CD14-positive monocyte (primary cell): ENCODE measurements at regions not wholly inside any gene's neighbourhood (a gene's known extent, or its start where the extent isn't known, plus 50 kb on each side); places are given as distances from the start of the nearest gene placed in this dataset.

ENCODE experiments used
- DNase-seq, 3 donors: peaks; one replicate each; pipeline ENCODE4 v3.0.0-alpha.2; 2011 to 2022
- H2AFZ ChIP-seq: 2 replicates; pipeline ENCODE4 v1.6.0; 2012; ENCODE audit warnings: mild to moderate bottlenecking, low read depth, low read length, inconsistent platforms; ENCODE audit not compliant: insufficient read depth, poor library complexity, severe bottlenecking
- H3K27ac ChIP-seq, 2 donors: 1 replicate in 1 of 2; 2 replicates in 1 of 2; pipeline ENCODE4 v1.5.1; 2012 to 2013; ENCODE audit warnings: low read length in 2 of 2, control low read depth in 1 of 2, inconsistent platforms in 1 of 2, low read depth in 1 of 2, mild to moderate bottlenecking in 1 of 2
- H3K27me3 ChIP-seq, 2 donors: one replicate each; pipeline versions ENCODE4 v1.6.0 to v1.6.1; 2011 to 2013; ENCODE audit warnings: low read length in 2 of 2; ENCODE audit not compliant: control insufficient read depth in 2 of 2, insufficient read depth in 2 of 2
- H3K36me3 ChIP-seq, 2 donors: replicated peaks in 1 of 2; 1 replicate in 1 of 2; 2 replicates in 1 of 2; pipeline versions ENCODE4 v1.5.1 to v1.6.1; 2012 to 2013; ENCODE audit warnings: low read length in 2 of 2, control low read depth in 1 of 2, inconsistent platforms in 1 of 2, mild to moderate bottlenecking in 1 of 2; ENCODE audit not compliant: insufficient read depth in 2 of 2, control insufficient read depth in 1 of 2
- H3K4me1 ChIP-seq, 2 donors: 1 replicate in 1 of 2; 2 replicates in 1 of 2; pipeline versions ENCODE4 v1.5.1 to v1.6.1; 2012 to 2013; ENCODE audit warnings: low read length in 2 of 2, control low read depth in 1 of 2, inconsistent platforms in 1 of 2, mild to moderate bottlenecking in 1 of 2, moderate library complexity in 1 of 2; ENCODE audit not compliant: insufficient read depth in 2 of 2, control insufficient read depth in 1 of 2
- H3K4me2 ChIP-seq: replicated peaks from 2 replicates; pipeline ENCODE3; 2012; ENCODE audit warnings: low read length, moderate library complexity, mild to moderate bottlenecking; ENCODE audit not compliant: poor library complexity, severe bottlenecking; ENCODE audit errors: extremely low read depth
- H3K4me3 ChIP-seq, 3 experiments: fragments of 200-600 bp in 1 of 3; sonication (generic) in 1 of 3; replicated peaks in 1 of 3; 1 replicate in 2 of 3; 2 replicates in 1 of 3; pipeline ENCODE4 v1.5.1; 2011 to 2013; ENCODE audit warnings: low read length in 3 of 3, mild to moderate bottlenecking in 3 of 3, control low read depth in 2 of 3, low read depth in 2 of 3, inconsistent platforms in 1 of 3, moderate library complexity in 1 of 3
- H3K79me2 ChIP-seq: 2 replicates; pipeline ENCODE4 v1.6.0; 2012; ENCODE audit warnings: mild to moderate bottlenecking, control low read depth, inconsistent platforms, low read length, moderate library complexity; ENCODE audit not compliant: insufficient read depth
- H3K9ac ChIP-seq: 2 replicates; pipeline ENCODE4 v1.6.0; 2017; ENCODE audit warnings: low read length, mild to moderate bottlenecking; ENCODE audit not compliant: insufficient read depth, poor library complexity, severe bottlenecking
- H3K9me3 ChIP-seq, 2 donors: replicated peaks in 1 of 2; 1 replicate in 1 of 2; 2 replicates in 1 of 2; pipeline versions ENCODE4 v1.5.1 to v1.6.1; 2012 to 2013; ENCODE audit warnings: low read length in 2 of 2, control low read depth in 1 of 2; ENCODE audit not compliant: control insufficient read depth in 1 of 2, insufficient read depth in 1 of 2
- H4K20me1 ChIP-seq: 2 replicates; pipeline ENCODE4 v1.6.0; 2012; ENCODE audit warnings: mild to moderate bottlenecking, low read length, control low read depth, moderate library complexity; ENCODE audit not compliant: insufficient read depth
- H3K27ac Mint-ChIP-seq, 7 donors: one replicate each; pipeline ENCODE4 v1.8.0; 2020; ENCODE audit warnings: mild to moderate bottlenecking in 7 of 7, mixed read lengths in 7 of 7, moderate library complexity in 6 of 7, inconsistent platforms in 2 of 7
- H3K27me3 Mint-ChIP-seq, 3 donors: one replicate each; pipeline ENCODE4 v1.8.0; 2021 to 2022; ENCODE audit warnings: low read depth in 3 of 3, mild to moderate bottlenecking in 3 of 3, mixed read lengths in 3 of 3, moderate library complexity in 3 of 3, inconsistent platforms in 1 of 3
- H3K36me3 Mint-ChIP-seq, 2 donors: one replicate each; pipeline ENCODE4 v1.8.0; 2020; ENCODE audit warnings: mixed read lengths in 2 of 2, inconsistent platforms in 1 of 2, mild to moderate bottlenecking in 1 of 2
- H3K4me1 Mint-ChIP-seq: one replicate; pipeline ENCODE4 v1.8.0; 2020; ENCODE audit warnings: mild to moderate bottlenecking, mixed read lengths
- H3K4me3 Mint-ChIP-seq, 2 donors: one replicate each; pipeline ENCODE4 v1.8.0; 2020; ENCODE audit warnings: mild to moderate bottlenecking in 2 of 2, mixed read lengths in 2 of 2, moderate library complexity in 1 of 2
- H3K9me3 Mint-ChIP-seq, 7 donors: one replicate each; pipeline ENCODE4 v1.8.0; 2020 to 2022; ENCODE audit warnings: mixed read lengths in 7 of 7, mild to moderate bottlenecking in 6 of 7, moderate library complexity in 6 of 7, inconsistent platforms in 2 of 7
- WGBS: methylation state at CpG from one replicate; pipeline ENCODE4 v1.1.5; 2013; ENCODE audit warnings: missing lambda C conversion rate; ENCODE audit not compliant: insufficient coverage; 5-methylcytosine and 5-hydroxymethylcytosine counted together
- intact Hi-C, 2 donors: fragments of 100-400 bp; cut with micrococcal nuclease; formaldehyde crosslinking; loops; one replicate each; pipeline versions ENCODE4 v1.15.0 to v1.15.1; 2023
- TF ChIP-seq, protein P1 (sequence below): fragments of 200-600 bp; IDR thresholded peaks from one replicate; pipeline ENCODE4 v1.8.0; 2022; ENCODE audit warnings: antibody characterized with exemption, mild to moderate bottlenecking

DNA sequence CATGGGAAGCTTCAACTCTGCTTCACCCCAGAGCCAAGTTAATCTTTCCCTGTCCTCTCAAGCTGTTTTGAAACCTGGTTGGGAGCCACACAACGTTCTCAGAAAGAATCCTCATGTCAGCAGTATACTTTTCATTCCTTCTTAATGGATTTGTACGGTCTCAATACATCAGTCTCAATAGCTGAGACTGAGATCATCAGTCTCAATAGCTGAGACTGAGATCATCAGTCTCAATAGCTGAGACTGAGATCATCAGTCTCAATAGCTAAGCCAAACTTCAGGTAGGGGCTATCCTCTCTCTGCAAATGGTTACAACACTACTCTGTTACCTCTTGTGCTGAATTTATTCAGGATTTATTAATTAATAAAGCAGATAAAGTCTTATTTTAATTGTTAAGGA, 1317.4 kb upstream of the CDH9 start:
- Mint-ChIP-seq H3K36me3 (no peaks in the 10 kb centered on the region), H3K9me3 (peaks cover 0 to 7% (median 0%) of the 10 kb centered on the region in 7 donors)
- DNase-seq: no peak

DNA sequence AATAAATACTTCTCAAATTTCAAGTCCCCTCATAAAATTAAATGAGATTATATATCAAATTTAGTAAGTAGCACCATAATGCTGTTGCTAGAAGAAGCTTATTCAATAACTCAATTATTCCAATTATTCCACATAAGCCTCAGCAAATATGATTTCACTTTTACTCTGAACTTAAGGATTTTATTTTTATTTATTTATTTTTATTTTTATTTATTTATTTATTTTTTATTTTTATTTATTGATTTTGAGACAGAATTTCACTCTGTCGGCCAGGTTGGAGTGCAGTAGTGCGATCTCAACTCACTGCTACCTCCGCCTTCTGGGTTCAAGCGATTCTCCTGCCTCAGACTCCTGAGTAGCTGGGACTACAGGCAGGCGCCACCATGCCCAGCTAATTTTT, 1308.3 kb upstream of the CDH9 start:
- H3K4me1 ChIP-seq: no peaks in the 10 kb centered on the region
- no peak overlapping the region for H3K27ac Mint-ChIP-seq
- no peaks in the 10 kb centered on the region for H3K79me2 ChIP-seq
- H3K4me3 Mint-ChIP-seq: no peak overlapping the region
- H3K9ac ChIP-seq: no peak overlapping the region
- H4K20me1 ChIP-seq: no peaks in the 10 kb centered on the region
- WGBS: 96% methylated on average over 4 of the region's 5 CpGs
- H3K36me3 ChIP-seq: no peaks in the 10 kb centered on the region
- no peaks in the 10 kb centered on the region for H3K4me1 Mint-ChIP-seq
- H2AFZ ChIP-seq: no peak overlapping the region
- no peak overlapping the region for H3K4me3 ChIP-seq
- no peak for DNase-seq
- H3K27me3 ChIP-seq: no peaks in the 10 kb centered on the region
- no peaks in the 10 kb centered on the region for H3K36me3 Mint-ChIP-seq
- H3K4me2 ChIP-seq: no peak overlapping the region
- intact Hi-C loops: no loop called here
- no peak overlapping the region for H3K27ac ChIP-seq
- TF ChIP-seq, protein P1, sequence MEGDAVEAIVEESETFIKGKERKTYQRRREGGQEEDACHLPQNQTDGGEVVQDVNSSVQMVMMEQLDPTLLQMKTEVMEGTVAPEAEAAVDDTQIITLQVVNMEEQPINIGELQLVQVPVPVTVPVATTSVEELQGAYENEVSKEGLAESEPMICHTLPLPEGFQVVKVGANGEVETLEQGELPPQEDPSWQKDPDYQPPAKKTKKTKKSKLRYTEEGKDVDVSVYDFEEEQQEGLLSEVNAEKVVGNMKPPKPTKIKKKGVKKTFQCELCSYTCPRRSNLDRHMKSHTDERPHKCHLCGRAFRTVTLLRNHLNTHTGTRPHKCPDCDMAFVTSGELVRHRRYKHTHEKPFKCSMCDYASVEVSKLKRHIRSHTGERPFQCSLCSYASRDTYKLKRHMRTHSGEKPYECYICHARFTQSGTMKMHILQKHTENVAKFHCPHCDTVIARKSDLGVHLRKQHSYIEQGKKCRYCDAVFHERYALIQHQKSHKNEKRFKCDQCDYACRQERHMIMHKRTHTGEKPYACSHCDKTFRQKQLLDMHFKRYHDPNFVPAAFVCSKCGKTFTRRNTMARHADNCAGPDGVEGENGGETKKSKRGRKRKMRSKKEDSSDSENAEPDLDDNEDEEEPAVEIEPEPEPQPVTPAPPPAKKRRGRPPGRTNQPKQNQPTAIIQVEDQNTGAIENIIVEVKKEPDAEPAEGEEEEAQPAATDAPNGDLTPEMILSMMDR: no peak
- no peaks in the 10 kb centered on the region for H3K27me3 Mint-ChIP-seq
- H3K9me3 Mint-ChIP-seq: peaks cover 0 to 13% (median 10%) of the 10 kb centered on the region in 7 donors
- peaks cover 10 to 13% of the 10 kb centered on the region in 2 donors for H3K9me3 ChIP-seq

More for the DNA sequence above, 1317.4 kb upstream of the CDH9 start:
- H3K79me2 ChIP-seq: no peaks in the 10 kb centered on the region
- intact Hi-C loops: no loop called here
- H3K4me2 ChIP-seq: no peak overlapping the region
- no peaks in the 10 kb centered on the region for H4K20me1 ChIP-seq
- H3K4me1 ChIP-seq: no peaks in the 10 kb centered on the region
- no peaks in the 10 kb centered on the region for H3K27me3 Mint-ChIP-seq
- H3K9me3 ChIP-seq: peaks cover 0 to 7% of the 10 kb centered on the region in 2 donors
- 74% methylated on average over 2 of the region's 2 CpGs for WGBS
- TF ChIP-seq, protein P1: no peak
- no peaks in the 10 kb centered on the region for H3K27me3 ChIP-seq
- H3K9ac ChIP-seq: no peak overlapping the region
- no peak overlapping the region for H3K27ac Mint-ChIP-seq
- no peak overlapping the region for H2AFZ ChIP-seq
- H3K4me3 ChIP-seq: no peak overlapping the region
- H3K4me1 Mint-ChIP-seq: no peaks in the 10 kb centered on the region
- no peak overlapping the region for H3K4me3 Mint-ChIP-seq
- no peaks in the 10 kb centered on the region for H3K36me3 ChIP-seq
- no peak overlapping the region for H3K27ac ChIP-seq
